ENCODE measurements at regions not wholly inside any gene's neighbourhood (a gene's known extent, or its start where the extent isn't known, plus 50 kb on each side); places are given as distances from the start of the nearest gene placed in this dataset.

DNA sequence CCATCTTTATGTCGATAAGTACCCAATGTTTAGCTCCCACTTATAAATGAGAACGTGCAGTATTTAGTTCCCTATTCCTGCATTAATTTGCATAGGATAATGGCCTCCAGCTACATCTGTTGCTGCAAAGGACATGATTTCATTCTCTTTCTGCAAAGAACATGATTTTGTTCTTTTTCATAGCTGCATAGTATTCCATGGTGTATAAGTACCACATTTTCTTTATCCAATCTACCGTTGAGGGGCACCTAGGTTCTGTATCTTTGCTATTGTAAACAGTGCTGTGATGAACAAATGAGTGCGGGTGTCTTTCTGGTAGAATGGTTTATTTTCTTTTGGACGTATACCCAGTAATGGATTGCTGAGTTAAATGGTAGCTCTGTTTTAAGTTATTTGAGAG is 63.0 kb downstream of the HLX start:
- no TSS peak for BruUV-seq (replicated peaks)
- H3K4me1 ChIP-seq (ENCODE audit: insufficient read depth, low read length) = no peaks in the 10 kb centered on the region
- POLR2A ChIA-PET = no interaction called here
- no peaks in the 10 kb centered on the region for H3K27me3 ChIP-seq (ENCODE audit: control insufficient read depth in 1 of 2, insufficient read depth in 2 of 2, low read length in 2 of 2)
- CTCF ChIA-PET (ENCODE audit: low intra/inter-chr PET ratio, low total read pairs) = no interaction called here
- H3K27ac ChIP-seq (ENCODE audit: extremely low read length, insufficient read depth, low read length) = no peak overlapping the region
- no peak for TF ChIP-seq ELF4 (CRISPR knock-in tag; IDR thresholded peaks at IDR 0.05; ENCODE audit: borderline replicate concordance)
- TF ChIP-seq XBP1 (CRISPR knock-in tag; IDR thresholded peaks at IDR 0.05) = no peak
- no peak for TF ChIP-seq MXD3 (CRISPR knock-in tag; IDR thresholded peaks at IDR 0.05)
- TF ChIP-seq ZNF891 (CRISPR knock-in tag; IDR thresholded peaks at IDR 0.05) = no peak
- TF ChIP-seq NAIF1 (CRISPR knock-in tag; IDR thresholded peaks at IDR 0.05; ENCODE audit: borderline replicate concordance) = no peak
- no peak for TF ChIP-seq KDM1A (CRISPR knock-in tag; IDR thresholded peaks at IDR 0.05)
- TF ChIP-seq KLF6 (CRISPR knock-in tag; IDR thresholded peaks at IDR 0.05) = no peak
- no peak for TF ChIP-seq ZNF317 (CRISPR knock-in tag; IDR thresholded peaks at IDR 0.05)
- no peak for TF ChIP-seq TOE1 (CRISPR knock-in tag; IDR thresholded peaks at IDR 0.05)
- no peak for TF ChIP-seq MXD4 (CRISPR knock-in tag; IDR thresholded peaks at IDR 0.05)
- no peak for TF ChIP-seq MLXIP (CRISPR knock-in tag; IDR thresholded peaks at IDR 0.05; ENCODE audit: borderline replicate concordance)
- TF ChIP-seq, protein P1, sequence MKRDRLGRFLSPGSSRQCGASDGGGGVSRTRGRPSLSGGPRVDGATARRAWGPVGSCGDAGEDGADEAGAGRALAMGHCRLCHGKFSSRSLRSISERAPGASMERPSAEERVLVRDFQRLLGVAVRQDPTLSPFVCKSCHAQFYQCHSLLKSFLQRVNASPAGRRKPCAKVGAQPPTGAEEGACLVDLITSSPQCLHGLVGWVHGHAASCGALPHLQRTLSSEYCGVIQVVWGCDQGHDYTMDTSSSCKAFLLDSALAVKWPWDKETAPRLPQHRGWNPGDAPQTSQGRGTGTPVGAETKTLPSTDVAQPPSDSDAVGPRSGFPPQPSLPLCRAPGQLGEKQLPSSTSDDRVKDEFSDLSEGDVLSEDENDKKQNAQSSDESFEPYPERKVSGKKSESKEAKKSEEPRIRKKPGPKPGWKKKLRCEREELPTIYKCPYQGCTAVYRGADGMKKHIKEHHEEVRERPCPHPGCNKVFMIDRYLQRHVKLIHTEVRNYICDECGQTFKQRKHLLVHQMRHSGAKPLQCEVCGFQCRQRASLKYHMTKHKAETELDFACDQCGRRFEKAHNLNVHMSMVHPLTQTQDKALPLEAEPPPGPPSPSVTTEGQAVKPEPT (CRISPR knock-in tag; IDR thresholded peaks at IDR 0.05; ENCODE audit: low read depth) = no peak
- no peak for TF ChIP-seq ZNF451 (CRISPR knock-in tag; IDR thresholded peaks at IDR 0.05)
- TF ChIP-seq, protein P2, sequence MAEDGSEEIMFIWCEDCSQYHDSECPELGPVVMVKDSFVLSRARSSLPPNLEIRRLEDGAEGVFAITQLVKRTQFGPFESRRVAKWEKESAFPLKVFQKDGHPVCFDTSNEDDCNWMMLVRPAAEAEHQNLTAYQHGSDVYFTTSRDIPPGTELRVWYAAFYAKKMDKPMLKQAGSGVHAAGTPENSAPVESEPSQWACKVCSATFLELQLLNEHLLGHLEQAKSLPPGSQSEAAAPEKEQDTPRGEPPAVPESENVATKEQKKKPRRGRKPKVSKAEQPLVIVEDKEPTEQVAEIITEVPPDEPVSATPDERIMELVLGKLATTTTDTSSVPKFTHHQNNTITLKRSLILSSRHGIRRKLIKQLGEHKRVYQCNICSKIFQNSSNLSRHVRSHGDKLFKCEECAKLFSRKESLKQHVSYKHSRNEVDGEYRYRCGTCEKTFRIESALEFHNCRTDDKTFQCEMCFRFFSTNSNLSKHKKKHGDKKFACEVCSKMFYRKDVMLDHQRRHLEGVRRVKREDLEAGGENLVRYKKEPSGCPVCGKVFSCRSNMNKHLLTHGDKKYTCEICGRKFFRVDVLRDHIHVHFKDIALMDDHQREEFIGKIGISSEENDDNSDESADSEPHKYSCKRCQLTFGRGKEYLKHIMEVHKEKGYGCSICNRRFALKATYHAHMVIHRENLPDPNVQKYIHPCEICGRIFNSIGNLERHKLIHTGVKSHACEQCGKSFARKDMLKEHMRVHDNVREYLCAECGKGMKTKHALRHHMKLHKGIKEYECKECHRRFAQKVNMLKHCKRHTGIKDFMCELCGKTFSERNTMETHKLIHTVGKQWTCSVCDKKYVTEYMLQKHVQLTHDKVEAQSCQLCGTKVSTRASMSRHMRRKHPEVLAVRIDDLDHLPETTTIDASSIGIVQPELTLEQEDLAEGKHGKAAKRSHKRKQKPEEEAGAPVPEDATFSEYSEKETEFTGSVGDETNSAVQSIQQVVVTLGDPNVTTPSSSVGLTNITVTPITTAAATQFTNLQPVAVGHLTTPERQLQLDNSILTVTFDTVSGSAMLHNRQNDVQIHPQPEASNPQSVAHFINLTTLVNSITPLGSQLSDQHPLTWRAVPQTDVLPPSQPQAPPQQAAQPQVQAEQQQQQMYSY (CRISPR knock-in tag; IDR thresholded peaks at IDR 0.05) = no peak
- TF ChIP-seq KLF12 (CRISPR knock-in tag; IDR thresholded peaks at IDR 0.05; ENCODE audit: borderline replicate concordance) = no peak
- ATAC-seq (no peak), FAIRE-seq (no peak), DNase-seq (ENCODE audit: low spot score) (no peak)
- H3K9me3 ChIP-seq (ENCODE audit: low read length) = no peaks in the 10 kb centered on the region
- H3K9ac ChIP-seq (ENCODE audit: insufficient read depth, low read depth, low read length) = no peak overlapping the region
- no peak overlapping the region for H2AFZ ChIP-seq (ENCODE audit: low read length)
- intact Hi-C loops (cut with micrococcal nuclease; ENCODE audit: unreplicated experiment) (no loop called here), in situ Hi-C loops (cut with HindIII; ENCODE audit: extremely low pct_ligation_motif_present, low pct_unique_long_range_greater_than_20kb) (no loop called here)
- H3K79me2 ChIP-seq (ENCODE audit: insufficient read depth, low read length) = no peaks in the 10 kb centered on the region
- 42% methylated on average over 5 of the region's 5 CpGs for WGBS (ENCODE audit: low lambda C conversion rate)
- H3K4me2 ChIP-seq (ENCODE audit: low read depth, low read length) = no peak overlapping the region
- no peak overlapping the region for H3K4me3 ChIP-seq (replicated peaks in 1 of 3; ENCODE audit: insufficient read depth in 1 of 3, low read depth in 2 of 3, low read length in 3 of 3)
- H3K36me3 ChIP-seq (replicated peaks in 1 of 2; ENCODE audit: control insufficient read depth in 1 of 2, insufficient read depth in 2 of 2, low read length in 2 of 2) = no peaks in the 10 kb centered on the region
- no peaks in the 10 kb centered on the region for H4K20me1 ChIP-seq (ENCODE audit: insufficient read depth, low read length)

All from HepG2 (cell line).